G401 (cell line): ENCODE measurements at regions not wholly inside any gene's neighbourhood (a gene's known extent, or its start where the extent isn't known, plus 50 kb on each side); places are given as distances from the start of the nearest gene placed in this dataset.
"Not testable (repeated sequence)": the region's sequence is repeated elsewhere in the genome, so short reads cannot be mapped to it uniquely, and the experiment has no call there.

Experiments used
- DNase-seq: peaks from one replicate; pipeline ENCODE4 v3.0.0-alpha.2; 2015; ENCODE audit warnings: low spot score
- in situ Hi-C: cut with HindIII; loops from 2 replicates; pipeline ENCODE4 v1.10.0; 2016; ENCODE audit warnings: low sequenced_read_pairs, mixed read lengths

- in situ Hi-C loops: no loop called here
- DNase-seq: no peak
These were observed 246.8 kb upstream of the DAB2 start for GRCh38 chr5:39671561-39671961.

DNA sequence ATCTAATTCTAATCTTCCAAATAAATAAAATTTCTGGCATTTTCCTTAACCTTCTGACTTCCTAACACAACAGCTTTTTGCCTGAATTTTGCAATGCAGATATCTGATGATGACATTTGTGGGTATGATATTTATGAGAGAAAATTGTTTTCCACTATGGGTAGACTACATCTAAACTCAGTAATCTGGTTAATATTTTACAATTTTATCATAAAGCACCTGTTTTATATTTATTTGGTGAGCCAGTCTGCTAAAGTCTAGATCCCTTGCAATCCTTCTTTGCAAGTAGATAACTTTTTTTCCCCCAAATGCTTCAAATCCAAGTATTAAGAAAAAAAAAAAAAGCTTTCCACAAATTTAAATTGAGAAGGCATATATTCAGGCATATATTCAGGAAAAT, 246.2 kb upstream of the DAB2 start:
- in situ Hi-C loops: no loop called here
- no peak for DNase-seq

DNA sequence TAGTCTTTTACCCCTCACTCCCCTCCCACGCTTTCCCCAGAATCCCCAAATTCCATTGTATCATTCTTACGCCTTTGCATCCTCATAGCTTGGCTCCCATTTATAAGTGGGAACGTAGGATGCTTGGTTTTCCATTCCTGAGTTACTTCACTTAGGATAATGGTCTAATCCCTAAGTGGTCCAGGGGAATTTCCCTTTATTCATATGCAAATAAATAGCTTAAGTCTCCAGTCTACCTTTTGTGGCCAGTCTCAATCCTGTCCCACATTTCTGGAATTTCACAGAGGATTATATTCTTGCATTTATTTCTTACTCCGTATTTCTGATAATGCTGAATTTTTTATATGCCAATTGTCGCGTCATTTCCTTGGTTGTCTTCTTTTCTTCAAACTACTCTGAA, 245.6 kb upstream of the DAB2 start:
- no peak for DNase-seq
- in situ Hi-C loops: no loop called here

GRCh38 chr5:39668980-39669379, 244.2 kb upstream of the DAB2 start:
- in situ Hi-C loops: no loop called here
- DNase-seq: no peak

DNA sequence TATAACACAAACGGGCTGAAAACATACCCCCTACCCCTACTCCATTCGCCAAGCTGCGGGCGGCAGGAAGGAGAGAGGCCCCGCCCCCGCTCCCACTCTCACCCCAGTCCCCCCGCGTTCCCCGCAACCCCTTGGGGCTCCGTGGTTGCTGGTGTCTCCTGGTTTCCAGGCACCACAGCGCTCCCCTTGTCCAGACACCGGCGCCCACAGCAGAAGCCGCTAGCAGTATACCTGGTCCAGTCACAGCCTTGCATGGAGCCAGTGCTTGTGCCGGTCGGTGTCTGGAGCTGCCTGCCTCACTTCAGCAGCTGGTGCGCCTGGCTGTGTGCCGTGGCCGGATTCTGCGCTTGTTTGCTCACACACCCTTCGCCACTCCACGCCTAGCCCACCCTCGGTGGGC, 240.5 kb upstream of the DAB2 start:
- in situ Hi-C loops: no loop called here
- DNase-seq: no peak

- in situ Hi-C loops: no loop called here
- DNase-seq: no peak
These were observed 238.2 kb upstream of the DAB2 start for GRCh38 chr5:39662945-39663344.

GRCh38 chr5:39661026-39661779, 236.4 kb upstream of the DAB2 start:
- in situ Hi-C loops: no loop called here
- no peak for DNase-seq

GRCh38 chr5:39660020-39660419, 235.2 kb upstream of the DAB2 start:
- no peak for DNase-seq
- in situ Hi-C loops: no loop called here

DNA sequence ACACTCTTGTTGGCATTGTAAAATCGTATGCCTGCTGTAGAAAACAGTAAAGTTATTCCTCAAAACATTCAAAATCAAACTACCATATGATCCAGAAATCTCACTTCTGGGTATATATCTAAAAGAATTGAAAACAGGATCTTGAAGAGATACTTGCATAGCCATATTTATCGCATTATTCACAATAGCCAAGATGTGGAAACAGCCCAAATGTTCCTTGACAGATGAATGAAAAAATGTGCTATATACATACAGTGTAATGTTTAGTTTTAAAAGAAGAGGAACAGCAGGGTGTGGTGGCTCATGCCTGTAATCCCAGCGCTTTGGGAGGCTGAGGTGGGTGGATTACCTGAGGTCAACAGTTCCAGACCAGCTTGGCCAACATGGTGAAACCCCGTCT, 234.1 kb upstream of the DAB2 start:
- no peak for DNase-seq
- in situ Hi-C loops: no loop called here

- DNase-seq: no peak
- in situ Hi-C loops: no loop called here
These were observed 233.2 kb upstream of the DAB2 start for GRCh38 chr5:39657943-39658342.

- DNase-seq: no peak
- in situ Hi-C loops: no loop called here
These were observed 231.8 kb upstream of the DAB2 start for GRCh38 chr5:39656600-39656999.

GRCh38 chr5:39654715-39655114, 229.9 kb upstream of the DAB2 start:
- in situ Hi-C loops: no loop called here
- DNase-seq: no peak

GRCh38 chr5:39652481-39652880, 227.7 kb upstream of the DAB2 start:
- in situ Hi-C loops, DNase-seq: not testable (repeated sequence)

GRCh38 chr5:39652036-39652435, 227.3 kb upstream of the DAB2 start:
- no peak for DNase-seq

DNA sequence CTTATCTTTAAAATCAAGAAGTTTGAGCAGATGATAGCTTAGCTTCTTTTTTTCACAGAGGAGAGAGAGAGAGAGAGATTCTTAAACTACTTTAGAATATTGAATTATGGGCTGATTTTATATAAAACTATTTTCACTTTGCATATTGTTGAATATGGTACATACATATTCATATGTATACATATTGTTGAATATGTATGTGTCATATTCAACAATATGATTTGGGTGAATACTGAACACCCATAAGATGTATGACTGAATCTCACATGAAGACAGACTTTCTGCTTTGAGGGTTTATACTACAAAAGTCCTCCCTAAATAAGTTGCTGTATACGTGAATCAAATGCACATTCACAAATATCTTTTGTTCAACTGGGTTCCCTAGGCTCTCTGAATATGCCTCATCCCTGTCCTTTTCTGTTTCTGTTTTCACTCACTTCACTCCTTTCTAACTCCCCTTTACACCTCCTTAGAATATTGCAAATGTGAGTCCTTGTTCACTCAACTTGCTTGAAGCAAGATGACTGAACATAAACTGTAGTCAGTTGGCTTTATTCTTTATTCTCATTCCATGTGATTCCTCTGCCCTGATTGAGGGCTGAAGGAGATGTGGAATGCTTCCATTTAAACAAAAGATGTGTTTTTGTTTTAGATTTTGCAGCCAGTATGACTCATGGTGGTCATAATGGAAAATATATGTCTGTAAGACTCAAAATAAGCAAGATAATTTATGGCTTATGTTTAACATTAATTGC, 225.4 kb upstream of the DAB2 start:
- in situ Hi-C loops: no loop called here
- no peak for DNase-seq

More at GRCh38 chr5:39652036-39652435, 227.3 kb upstream of the DAB2 start:
- in situ Hi-C loops: no loop called here

- DNase-seq: no peak
- in situ Hi-C loops: no loop called here
These were observed 224.1 kb upstream of the DAB2 start for GRCh38 chr5:39648848-39649227.

- no peak for DNase-seq
- in situ Hi-C loops: no loop called here
These were observed 223.5 kb upstream of the DAB2 start for GRCh38 chr5:39648085-39648847.

DNA sequence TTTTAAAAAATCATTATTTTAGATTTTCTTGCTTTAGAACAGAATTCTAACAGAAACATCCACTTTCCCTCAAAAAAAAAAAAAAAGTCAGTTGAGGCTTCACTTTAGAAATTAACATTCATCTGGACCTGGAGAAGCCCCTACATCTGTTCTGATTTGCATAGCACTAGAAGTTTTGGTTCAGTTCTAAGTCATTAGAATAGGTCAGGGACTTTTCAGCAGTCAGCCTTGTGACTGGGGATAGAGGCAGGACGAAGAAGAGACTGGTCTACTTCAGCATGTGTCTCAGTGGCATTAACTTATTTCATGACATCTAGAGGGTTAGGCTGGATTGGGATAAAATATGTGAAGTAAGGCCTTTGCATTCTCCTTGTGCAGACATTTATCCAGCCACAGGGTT, 215.8 kb upstream of the DAB2 start:
- no peak for DNase-seq
- in situ Hi-C loops: no loop called here

DNA sequence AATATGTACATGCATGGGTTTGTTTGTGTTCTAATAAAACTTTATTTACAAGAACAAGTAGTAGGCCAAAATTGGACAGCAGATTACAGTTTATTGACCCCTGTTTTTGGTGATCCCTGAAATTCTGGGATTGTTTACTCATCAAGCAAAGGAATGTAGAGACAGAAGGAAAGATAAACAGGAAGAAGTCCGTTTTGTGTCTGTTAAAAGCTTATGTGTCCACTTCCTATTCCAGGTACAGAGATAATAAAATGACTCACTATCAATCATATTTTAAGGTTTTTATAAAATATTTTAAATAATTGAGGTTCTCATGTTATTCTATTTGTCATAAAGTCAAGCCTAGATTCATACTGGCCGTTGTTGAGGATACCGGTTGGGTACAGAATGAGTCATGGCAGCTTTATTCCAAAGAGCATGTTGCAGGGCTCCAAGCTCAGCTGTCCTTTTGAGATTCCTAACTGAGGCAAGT, 214.9 kb upstream of the DAB2 start:
- in situ Hi-C loops: no loop called here
- DNase-seq: no peak

DNA sequence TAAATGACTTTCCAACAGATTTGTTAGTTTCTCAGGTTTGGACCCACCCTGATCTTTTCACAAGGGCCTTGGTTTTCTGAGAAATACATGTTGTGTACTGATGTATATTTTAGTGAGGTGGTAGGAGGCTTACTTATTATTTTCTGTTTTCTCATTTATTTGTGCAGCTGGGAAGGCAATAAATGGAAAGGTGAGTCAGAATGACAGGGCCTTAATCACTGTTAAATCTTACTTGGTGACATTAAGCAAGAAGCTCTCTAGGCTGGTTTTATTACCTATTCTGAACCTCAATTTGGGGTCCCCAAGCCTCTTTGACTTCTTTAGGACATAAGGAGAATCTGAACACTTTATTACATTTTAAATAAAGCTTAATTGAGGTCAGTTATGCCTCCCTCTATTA, 214.0 kb upstream of the DAB2 start:
- in situ Hi-C loops: no loop called here
- DNase-seq: no peak
